Activated T-helper 2 cell treated with anti-CD3 and anti-CD28 coated beads, Interferon-gamma antibody, Interleukin-2, Interleukin-4, amounts not matched to agents 10 μg/mL and 5 μg/mL and 100 μg/mL, durations not matched to agents 14 hours and 24 hours and 36 hours (primary cell): ENCODE measurements at regions not wholly inside any gene's neighbourhood (a gene's known extent, or its start where the extent isn't known, plus 50 kb on each side); places are given as distances from the start of the nearest gene placed in this dataset.

ENCODE experiments used
- DNase-seq: peaks from one replicate; pipeline ENCODE4 v3.0.0; 2021; ENCODE audit warnings: low spot score
- H3K27ac Mint-ChIP-seq: one replicate; pipeline ENCODE4 v1.8.0; 2021; ENCODE audit warnings: mixed read lengths
- H3K27me3 Mint-ChIP-seq: one replicate; pipeline ENCODE4 v1.8.0; 2021; ENCODE audit warnings: low read depth, mixed read lengths
- H3K36me3 Mint-ChIP-seq: one replicate; pipeline ENCODE4 v1.8.0; 2021; ENCODE audit warnings: low read depth, mixed read lengths
- H3K4me1 Mint-ChIP-seq: one replicate; pipeline ENCODE4 v1.8.0; 2021; ENCODE audit warnings: low read depth, mixed read lengths
- H3K4me3 Mint-ChIP-seq: one replicate; pipeline ENCODE4 v1.8.0; 2021; ENCODE audit warnings: low read depth, mild to moderate bottlenecking, moderate library complexity, mixed read lengths
- H3K9me3 Mint-ChIP-seq: one replicate; pipeline ENCODE4 v1.8.0; 2021; ENCODE audit warnings: mixed read lengths
- intact Hi-C: fragments of 100-400 bp; cut with micrococcal nuclease; formaldehyde crosslinking; loops from one replicate; pipeline ENCODE4 v1.15.1; 2023

- Mint-ChIP-seq H3K4me3 (no peak overlapping the region), H3K9me3 (no peaks in the 10 kb centered on the region), H3K27me3 (peaks cover 6% of the 10 kb centered on the region), H3K4me1 (no peaks in the 10 kb centered on the region), H3K27ac (no peak overlapping the region), H3K36me3 (no peaks in the 10 kb centered on the region)
- DNase-seq: no peak
- intact Hi-C loops: no loop called here
These were observed 416.6 kb downstream of the PLCL1 start for GRCh38 chr2:198220763-198221610.

DNA sequence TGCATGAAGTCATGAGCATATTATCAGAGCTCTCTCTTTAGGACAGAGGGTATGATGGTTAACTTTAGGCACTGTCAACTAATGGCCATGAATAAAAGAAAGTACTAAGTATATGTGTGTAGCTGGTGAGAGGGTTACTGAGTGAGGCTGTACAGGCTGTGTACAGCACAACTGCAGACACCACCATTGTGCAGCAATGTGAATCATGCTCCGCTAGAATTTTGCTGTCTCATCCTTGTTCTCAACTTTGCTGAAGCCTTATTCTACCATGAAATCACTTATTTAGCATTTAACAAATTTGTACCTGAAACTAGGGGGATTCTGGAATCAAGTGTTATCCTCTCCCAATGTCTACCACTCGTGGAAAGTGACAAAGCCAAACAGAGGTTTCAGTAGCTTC lies 414.9 kb downstream of the PLCL1 start:
- intact Hi-C loops: no loop called here
- H3K27ac Mint-ChIP-seq: no peak overlapping the region
- H3K4me1 Mint-ChIP-seq: no peaks in the 10 kb centered on the region
- DNase-seq: no peak
- no peaks in the 10 kb centered on the region for H3K36me3 Mint-ChIP-seq
- H3K9me3 Mint-ChIP-seq: no peaks in the 10 kb centered on the region
- H3K27me3 Mint-ChIP-seq: no peaks in the 10 kb centered on the region
- H3K4me3 Mint-ChIP-seq: no peak overlapping the region

DNA sequence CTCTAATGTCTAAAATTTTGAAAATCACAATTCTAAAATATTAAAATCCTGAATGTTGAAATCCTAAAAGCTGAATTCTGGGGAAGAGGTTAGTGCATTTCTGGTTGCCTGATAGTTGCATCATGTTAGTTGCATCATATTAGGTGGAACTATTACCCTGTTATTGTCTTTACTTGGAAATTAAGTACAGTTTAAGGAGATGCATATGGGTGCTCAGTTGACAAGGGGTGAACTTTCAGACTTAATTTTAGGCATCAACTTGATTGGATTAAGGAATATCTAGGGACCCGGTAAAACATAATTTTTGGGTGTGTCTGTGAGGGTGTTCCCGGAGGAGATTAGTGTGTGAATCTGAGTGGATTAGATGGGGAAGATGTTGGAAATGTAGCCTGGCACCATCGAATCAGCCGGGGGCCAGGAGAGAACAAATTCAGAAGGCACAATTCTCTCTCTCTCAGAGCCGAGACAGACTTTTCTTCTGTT lies 409.8 kb downstream of the PLCL1 start:
- Mint-ChIP-seq H3K27me3 (peaks cover 3% of the 10 kb centered on the region), H3K36me3 (no peaks in the 10 kb centered on the region), H3K27ac (no peak overlapping the region), H3K9me3 (no peaks in the 10 kb centered on the region), H3K4me3 (no peak overlapping the region), H3K4me1 (no peaks in the 10 kb centered on the region)
- intact Hi-C loops: no loop called here
- DNase-seq: no peak

DNA sequence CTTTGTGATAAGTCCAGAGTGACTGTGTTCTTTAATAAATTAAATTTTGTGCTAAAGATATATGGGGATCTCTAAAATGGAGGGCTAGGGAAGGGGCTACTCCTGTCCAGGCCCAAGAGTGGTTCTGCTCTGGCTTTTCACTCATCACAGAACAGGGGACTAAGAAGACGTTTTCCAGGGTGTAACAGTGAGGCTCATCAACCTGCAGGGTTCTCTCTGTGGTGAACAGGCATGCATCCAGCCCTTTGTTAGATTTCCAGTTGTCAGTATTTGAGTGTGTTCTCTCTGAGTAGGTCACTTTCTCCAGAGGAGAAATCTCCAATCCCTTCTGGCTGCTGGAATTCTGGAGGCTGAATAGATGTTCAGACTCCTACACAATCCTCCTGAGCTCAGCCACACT lies 408.9 kb downstream of the PLCL1 start:
- DNase-seq: no peak
- Mint-ChIP-seq H3K4me1 (no peaks in the 10 kb centered on the region), H3K27ac (no peak overlapping the region), H3K9me3 (no peaks in the 10 kb centered on the region), H3K4me3 (no peak overlapping the region), H3K36me3 (no peaks in the 10 kb centered on the region), H3K27me3 (peaks cover 3% of the 10 kb centered on the region)
- intact Hi-C loops: no loop called here

DNA sequence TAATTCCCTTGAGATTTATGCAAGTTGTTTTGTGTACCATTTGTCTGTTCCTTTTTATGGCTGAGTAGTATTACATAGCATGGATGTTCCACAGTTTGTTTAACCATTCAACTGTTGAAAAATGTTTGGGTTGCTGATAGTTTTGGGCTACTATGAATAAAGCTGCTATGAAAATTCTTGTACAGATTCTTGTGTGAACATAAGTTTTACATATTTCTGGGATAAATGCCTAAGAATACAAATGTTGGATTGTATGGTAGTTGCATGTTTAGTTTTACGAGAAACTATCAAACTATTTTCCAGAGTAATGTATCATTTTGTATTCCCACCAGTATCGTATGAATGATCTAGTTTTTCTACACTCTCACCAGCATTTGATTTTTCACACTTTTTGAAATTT lies 407.3 kb downstream of the PLCL1 start:
- no peaks in the 10 kb centered on the region for H3K9me3 Mint-ChIP-seq
- no peak overlapping the region for H3K4me3 Mint-ChIP-seq
- H3K27ac Mint-ChIP-seq: no peak overlapping the region
- no peaks in the 10 kb centered on the region for H3K4me1 Mint-ChIP-seq
- DNase-seq: no peak
- H3K27me3 Mint-ChIP-seq: peaks cover 3% of the 10 kb centered on the region
- intact Hi-C loops: no loop called here
- H3K36me3 Mint-ChIP-seq: no peaks in the 10 kb centered on the region

DNA sequence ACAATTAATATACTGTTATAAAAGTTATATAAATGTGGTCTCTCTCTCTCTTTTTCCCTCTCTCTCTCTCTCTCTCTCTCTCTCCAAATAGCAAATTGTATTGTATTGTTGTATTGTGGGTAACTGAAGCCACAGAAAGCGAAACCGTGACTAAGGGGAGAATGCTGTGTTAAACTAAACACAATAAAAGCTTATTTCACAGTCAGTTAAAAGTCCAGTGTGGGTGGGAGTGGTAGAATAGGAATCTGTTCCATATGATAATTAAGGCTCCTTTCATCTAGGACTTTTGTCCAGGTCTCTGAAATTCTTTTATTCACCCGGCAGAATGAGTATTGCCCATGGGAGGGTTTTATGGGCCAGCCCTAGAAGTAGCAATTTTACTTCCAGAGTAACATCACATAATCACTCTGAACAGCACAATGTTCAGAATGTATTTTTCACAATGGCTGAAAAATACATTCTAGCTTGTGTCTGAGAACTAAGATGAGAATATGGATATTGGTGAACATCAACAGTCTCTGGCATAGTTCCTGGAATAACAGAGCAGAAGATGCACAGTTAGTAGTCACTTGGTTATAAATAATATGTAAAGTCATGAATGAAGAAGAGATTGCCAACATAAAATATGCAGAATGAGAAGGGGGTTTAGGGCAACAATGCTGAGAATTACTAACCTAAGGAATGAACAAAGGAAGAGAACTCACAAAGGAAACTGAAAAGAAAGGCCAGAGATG lies 399.1 kb downstream of the PLCL1 start:
- H3K36me3 Mint-ChIP-seq: no peaks in the 10 kb centered on the region
- intact Hi-C loops: no loop called here
- H3K27ac Mint-ChIP-seq: no peak overlapping the region
- no peak overlapping the region for H3K4me3 Mint-ChIP-seq
- no peaks in the 10 kb centered on the region for H3K9me3 Mint-ChIP-seq
- peaks cover 5% of the 10 kb centered on the region for H3K27me3 Mint-ChIP-seq
- DNase-seq: no peak
- H3K4me1 Mint-ChIP-seq: no peaks in the 10 kb centered on the region
